GM23338 (cell line): ENCODE measurements at regions not wholly inside any gene's neighbourhood (a gene's known extent, or its start where the extent isn't known, plus 50 kb on each side); places are given as distances from the start of the nearest gene placed in this dataset.

ENCODE experiments used
- ATAC-seq: fragments of 200-7000 bp; cut with Tn5 transposase; 3 replicates; pipeline ENCODE4 v1.9.1; 2020
- DNase-seq: peaks from one replicate; pipeline ENCODE4 v3.0.0-alpha.2; 2015; ENCODE audit warnings: low spot score
- H2AFZ ChIP-seq: fragments of 200-600 bp; sonication (generic); 2 replicates; pipeline ENCODE4 v1.8.0; 2016; ENCODE audit warnings: antibody characterized with exemption, mild to moderate bottlenecking, moderate library complexity
- H3F3A ChIP-seq: fragments of 200-600 bp; sonication (generic); replicated peaks from 2 replicates; pipeline ENCODE4 v1.8.0; 2017; ENCODE audit warnings: antibody characterized with exemption, mixed run types, low read depth
- H3K27ac ChIP-seq: fragments of 200-600 bp; sonication (generic); 2 replicates; pipeline ENCODE4 v1.6.1; 2016; ENCODE audit warnings: low read depth
- H3K27me3 ChIP-seq: fragments of 200-600 bp; sonication (generic); 2 replicates; pipeline ENCODE4 v1.8.0; 2016; ENCODE audit warnings: mild to moderate bottlenecking, mixed run types, moderate library complexity; ENCODE audit not compliant: insufficient read depth
- H3K36me3 ChIP-seq: fragments of 200-600 bp; sonication (generic); 2 replicates; pipeline ENCODE4 v1.8.0; 2016; ENCODE audit warnings: mild to moderate bottlenecking; ENCODE audit not compliant: insufficient read depth
- H3K4me1 ChIP-seq: fragments of 200-600 bp; sonication (generic); 2 replicates; pipeline ENCODE4 v1.8.0; 2016; ENCODE audit warnings: mild to moderate bottlenecking, moderate library complexity; ENCODE audit not compliant: insufficient read depth
- H3K4me2 ChIP-seq: fragments of 200-600 bp; sonication (generic); 2 replicates; pipeline ENCODE4 v1.7.1; 2017; ENCODE audit warnings: mixed run types
- H3K4me3 ChIP-seq: fragments of 200-600 bp; sonication (generic); 2 replicates; pipeline ENCODE4 v1.6.1; 2016; ENCODE audit warnings: mixed run types
- H3K79me2 ChIP-seq: fragments of 200-600 bp; sonication (generic); replicated peaks from 2 replicates; pipeline ENCODE4 v1.8.0; 2017; ENCODE audit warnings: mild to moderate bottlenecking; ENCODE audit not compliant: insufficient read depth
- H3K9me2 ChIP-seq: fragments of 200-600 bp; sonication (generic); 2 replicates; pipeline ENCODE4 v1.8.0; 2017; ENCODE audit not compliant: insufficient read depth
- H4K20me1 ChIP-seq: fragments of 200-600 bp; sonication (generic); replicated peaks from 2 replicates; pipeline ENCODE4 v1.8.0; 2017; ENCODE audit warnings: mild to moderate bottlenecking; ENCODE audit not compliant: insufficient read depth
- H3K27ac Mint-ChIP-seq: 2 replicates; pipeline ENCODE4 v1.8.0; 2020; ENCODE audit warnings: inconsistent platforms, mild to moderate bottlenecking, moderate library complexity, mixed read lengths
- H3K27me3 Mint-ChIP-seq: 3 replicates; pipeline ENCODE4 v1.8.0; 2022; ENCODE audit warnings: low read depth, mild to moderate bottlenecking, moderate library complexity, mixed read lengths, inconsistent platforms; ENCODE audit not compliant: insufficient read depth, poor library complexity
- H3K36me3 Mint-ChIP-seq: 3 replicates; pipeline ENCODE4 v1.8.0; 2021; ENCODE audit warnings: low read depth, mild to moderate bottlenecking, inconsistent platforms, moderate library complexity, mixed read lengths
- H3K4me1 Mint-ChIP-seq: 3 replicates; pipeline ENCODE4 v1.8.0; 2020; ENCODE audit warnings: mild to moderate bottlenecking, inconsistent platforms, mixed read lengths
- H3K4me3 Mint-ChIP-seq: 3 replicates; pipeline ENCODE4 v1.8.0; 2021; ENCODE audit warnings: moderate library complexity, mild to moderate bottlenecking, inconsistent platforms, mixed read lengths
- H3K9me3 Mint-ChIP-seq: 3 replicates; pipeline ENCODE4 v1.8.0; 2020; ENCODE audit warnings: moderate library complexity, mild to moderate bottlenecking, inconsistent platforms, mixed read lengths
- CREB1 ChIP-seq: fragments of 250-450 bp; sonication (Bioruptor Pico); IDR thresholded peaks from 2 replicates; pipeline ENCODE4 v1.5.0; 2020; ENCODE audit warnings: low read depth, mild to moderate bottlenecking, moderate library complexity
- CTCF ChIP-seq, 2 experiments: fragments of 200-600 bp in 1 of 2; sonication (generic) in 1 of 2; conservative IDR thresholded peaks; 2 replicates each; pipeline versions ENCODE4 v1.5.1 to v1.6.1; 2016 to 2017; ENCODE audit warnings: antibody characterized with exemption in 2 of 2, low read depth in 2 of 2, mild to moderate bottlenecking in 2 of 2, moderate library complexity in 1 of 2
- ETS1 ChIP-seq: IDR thresholded peaks from 2 replicates; pipeline ENCODE4 v1.6.1; 2016; ENCODE audit warnings: antibody characterized with exemption
- EZH2 ChIP-seq: fragments of 200-600 bp; sonication (generic); IDR thresholded peaks from one replicate; pipeline ENCODE4 v1.8.0; 2017; ENCODE audit warnings: antibody characterized with exemption, mild to moderate bottlenecking, low read depth; ENCODE audit not compliant: unreplicated experiment
- JUNB ChIP-seq: IDR thresholded peaks from one replicate; pipeline ENCODE4 v1.6.1; 2016; ENCODE audit warnings: antibody characterized with exemption; ENCODE audit not compliant: unreplicated experiment
- NANOG ChIP-seq: IDR thresholded peaks from 2 replicates; pipeline ENCODE4 v1.6.1; 2016; ENCODE audit warnings: antibody characterized with exemption, borderline replicate concordance
- POLR2AphosphoS5 ChIP-seq: IDR thresholded peaks from 2 replicates; pipeline ENCODE4 v1.6.1; 2016; ENCODE audit warnings: antibody characterized with exemption, low read depth
- STAT1 ChIP-seq: IDR thresholded peaks from one replicate; pipeline ENCODE4 v1.6.1; 2016; ENCODE audit warnings: antibody characterized with exemption; ENCODE audit not compliant: unreplicated experiment
- ZNF114 ChIP-seq: fragments of 250-450 bp; sonication (Bioruptor Pico); IDR thresholded peaks from 2 replicates; pipeline ENCODE4 v1.5.0; 2020; ENCODE audit warnings: mild to moderate bottlenecking, moderate library complexity
- ZNF331 ChIP-seq: fragments of 250-450 bp; sonication (Bioruptor Pico); IDR thresholded peaks from 2 replicates; pipeline ENCODE4 v1.5.0; 2020; ENCODE audit warnings: low read depth, mild to moderate bottlenecking, moderate library complexity
- ZNF462 ChIP-seq: fragments of 250-450 bp; sonication (Bioruptor Pico); IDR thresholded peaks from 2 replicates; pipeline ENCODE4 v1.5.0; 2020; ENCODE audit warnings: mild to moderate bottlenecking, moderate library complexity

- Histone ChIP-seq H3K4me1 (no peaks in the 10 kb centered on the region), H3K27ac (no peak overlapping the region), H2AFZ (no peak overlapping the region), H3K27me3 (no peaks in the 10 kb centered on the region), H3K4me2 (no peak overlapping the region), H3F3A (no peaks in the 10 kb centered on the region), H4K20me1 (no peaks in the 10 kb centered on the region), H3K9me2 (no peaks in the 10 kb centered on the region), H3K36me3 (no peaks in the 10 kb centered on the region), H3K4me3 (no peak overlapping the region), H3K79me2 (no peaks in the 10 kb centered on the region)
- Mint-ChIP-seq H3K36me3 (peaks cover 3% of the 10 kb centered on the region; the same call in 2 of the 3 replicates), H3K4me1 (no peaks in the 10 kb centered on the region), H3K27ac (no peak overlapping the region), H3K27me3 (no peaks in the 10 kb centered on the region), H3K4me3 (no peak overlapping the region), H3K9me3 (peaks cover 6% of the 10 kb centered on the region; the same call in 2 of the 3 replicates)
- TF ChIP-seq CREB1 (no peak), NANOG (no peak), ZNF462 (CRISPR knock-in tag) (no peak), ETS1 (no peak), ZNF331 (CRISPR knock-in tag) (no peak), JUNB (no peak), CTCF (conservative IDR thresholded peaks at IDR 0.05; ENCODE audit: low read depth in 2 of 2) (no peak), EZH2 (no peak), POLR2AphosphoS5 (no peak), ZNF114 (CRISPR knock-in tag) (no peak), STAT1 (no peak)
- ATAC-seq = no peak
- DNase-seq = no peak
These were observed 1506.0 kb downstream of the PCDH7 start for GRCh38 chr4:32226204-32226603.
